Motor neuron (in vitro differentiated cells): ENCODE measurements at regions not wholly inside any gene's neighbourhood (a gene's known extent, or its start where the extent isn't known, plus 50 kb on each side); places are given as distances from the start of the nearest gene placed in this dataset.

Experiments used
- ATAC-seq, 8 experiments: fragments of 200-7000 bp; cut with Tn5 transposase; replicated peaks in 6 of 8; 2 replicates each; pipeline ENCODE4 v1.8.0; 2021; ENCODE audit warnings: mild to moderate bottlenecking in 8 of 8, moderate library complexity in 8 of 8
- H3K27ac ChIP-seq, 2 donors: fragments of 250-450 bp; sonication (Bioruptor Pico); 2 replicates each; pipeline ENCODE4 v1.9.0; 2021; ENCODE audit warnings: antibody characterized with exemption in 2 of 2, mild to moderate bottlenecking in 2 of 2, moderate library complexity in 1 of 2
- H3K4me1 ChIP-seq, 2 donors: fragments of 250-450 bp; sonication (Bioruptor Pico); replicated peaks in 1 of 2; 2 replicates each; pipeline ENCODE4 v1.6.1; 2021; ENCODE audit warnings: antibody characterized with exemption in 2 of 2, mild to moderate bottlenecking in 2 of 2, moderate library complexity in 1 of 2
- H3K4me3 ChIP-seq, 5 donors: fragments of 250-450 bp; sonication (Bioruptor Pico); 2 replicates each; pipeline ENCODE4 v1.9.0; 2021; ENCODE audit warnings: antibody characterized with exemption in 5 of 5, mild to moderate bottlenecking in 5 of 5, moderate library complexity in 4 of 5
- WGBS, 10 experiments: fragments of 450-650 bp; shearing (Covaris generic); methylation state at CpG; one replicate each; pipeline ENCODE4 v1.0.0; 2022; 5-methylcytosine and 5-hydroxymethylcytosine counted together
- in situ Hi-C, 9 experiments: fragments of 400-800 bp; cut with MboI; loops; one replicate each; pipeline ENCODE4 v1.15.0; 2021; ENCODE audit warnings: low sequenced_read_pairs in 9 of 9, low pct_unique_long_range_greater_than_20kb in 2 of 9; ENCODE audit not compliant: unreplicated experiment in 9 of 9

- Histone ChIP-seq H3K27ac (no peak overlapping the region), H3K4me1 (no peaks in the 10 kb centered on the region), H3K4me3 (no peak overlapping the region)
- WGBS, 10 experiments = 11 to 100% (median 77%) methylated on average over 1 to 3 of the region's 3 CpGs
- in situ Hi-C loops = no loop called here
- no peak for ATAC-seq
Observed at GRCh38 chr6:6495851-6496250, 92.7 kb upstream of the LY86 start.

DNA sequence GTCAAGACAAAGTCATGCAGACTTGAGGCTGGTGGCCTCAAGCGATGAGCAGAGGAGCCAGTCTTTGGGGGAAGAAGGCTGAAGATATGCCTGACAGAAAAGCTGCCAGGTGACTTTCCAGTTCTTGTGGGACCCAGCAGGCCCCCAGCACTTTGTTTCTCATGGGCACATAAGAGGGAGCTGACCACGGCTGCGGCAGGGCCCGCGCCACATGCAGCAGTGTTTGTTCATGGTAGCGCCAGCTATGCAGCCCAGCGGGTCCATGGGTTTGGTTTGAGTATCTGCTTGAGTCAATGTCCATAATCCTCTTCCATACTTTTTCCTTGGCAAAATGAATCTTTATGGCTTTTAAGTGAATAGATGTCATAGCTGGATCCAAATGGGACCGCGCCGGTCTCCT, 91.0 kb upstream of the LY86 start:
- no peak overlapping the region for H3K4me3 ChIP-seq

DNA sequence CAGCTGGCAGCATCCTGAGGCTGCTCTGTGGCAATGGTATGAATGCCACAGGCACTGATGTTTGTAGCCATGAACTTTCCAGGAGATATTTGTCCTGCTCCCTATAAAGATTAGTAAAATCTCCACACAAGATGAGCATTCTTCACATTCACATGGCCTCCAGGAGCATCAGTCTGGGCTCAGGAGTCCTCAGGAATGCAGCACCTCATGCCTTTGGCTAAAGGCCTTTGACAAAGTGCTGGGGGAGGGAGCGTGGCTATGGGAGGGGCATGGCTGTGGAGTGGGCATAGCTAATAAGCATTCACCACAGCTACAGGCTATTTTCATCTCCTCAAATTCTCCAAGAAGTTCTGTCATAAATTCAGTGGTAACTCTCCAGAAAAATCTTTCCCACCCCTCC, 90.5 kb upstream of the LY86 start:
- no peak overlapping the region for H3K27ac ChIP-seq
- H3K4me3 ChIP-seq = no peak overlapping the region
- H3K4me1 ChIP-seq = no peaks in the 10 kb centered on the region
- 17 to 80% methylated on average over 1 of the region's 1 CpG; no CpG with 5 or more reads in 8 of the 10 experiments for WGBS, 10 experiments
- in situ Hi-C loops = no loop called here
- ATAC-seq = no peak

More for the DNA sequence above, 91.0 kb upstream of the LY86 start:
- H3K27ac ChIP-seq = no peak overlapping the region
- no peaks in the 10 kb centered on the region for H3K4me1 ChIP-seq
- ATAC-seq = no peak
- in situ Hi-C loops = no loop called here
- 83 to 100% (median 95%) methylated on average over 1 to 10 of the region's 10 CpGs; no CpG with 5 or more reads in 2 of the 10 experiments for WGBS, 10 experiments

GRCh38 chr6:6503191-6503590, 85.3 kb upstream of the LY86 start:
- Histone ChIP-seq H3K4me1 (no peaks in the 10 kb centered on the region), H3K4me3 (no peak overlapping the region), H3K27ac (no peak overlapping the region)
- no peak for ATAC-seq
- in situ Hi-C loops = loop anchor here in 1 of 9 experiments (25.0 kb wide), 1 partner anchor 441 kb away; no protein-coding TSS in a partner anchor
- 32 to 89% (median 69%) methylated on average over 5 to 7 of the region's 7 CpGs for WGBS, 10 experiments

GRCh38 chr6:6505111-6505510, 83.4 kb upstream of the LY86 start:
- no peak overlapping the region for H3K4me3 ChIP-seq
- in situ Hi-C loops = loop anchor here in 1 of 9 experiments (25.0 kb wide), 1 partner anchor 443 kb away; no protein-coding TSS in a partner anchor
- 0 to 100% (median 37%) methylated on average over 1 to 3 of the region's 3 CpGs; no CpG with 5 or more reads in 4 of the 10 experiments for WGBS, 10 experiments
- H3K4me1 ChIP-seq = no peaks in the 10 kb centered on the region
- ATAC-seq = no peak
- no peak overlapping the region for H3K27ac ChIP-seq

GRCh38 chr6:6508643-6509042, 79.9 kb upstream of the LY86 start:
- in situ Hi-C loops = loop anchor here in 1 of 9 experiments (25.0 kb wide), 1 partner anchor 446 kb away; no protein-coding TSS in a partner anchor

GRCh38 chr6:6509284-6509683, 79.2 kb upstream of the LY86 start:
- 5 to 92% (median 85%) methylated on average over 2 to 4 of the region's 4 CpGs for WGBS, 10 experiments
- ATAC-seq = no peak
- no peaks in the 10 kb centered on the region for H3K4me1 ChIP-seq
- no peak overlapping the region for H3K4me3 ChIP-seq
- in situ Hi-C loops = loop anchor here in 1 of 9 experiments (25.0 kb wide), 1 partner anchor 447 kb away; no protein-coding TSS in a partner anchor
- no peak overlapping the region for H3K27ac ChIP-seq

More at GRCh38 chr6:6508643-6509042, 79.9 kb upstream of the LY86 start:
- Histone ChIP-seq H3K4me3 (no peak overlapping the region), H3K27ac (no peak overlapping the region), H3K4me1 (no peaks in the 10 kb centered on the region)
- WGBS, 10 experiments = 17 to 100% (median 82%) methylated on average over 1 to 2 of the region's 2 CpGs
- ATAC-seq = no peak

- in situ Hi-C loops = loop anchor here in 1 of 9 experiments (25.0 kb wide), 1 partner anchor 450 kb away; no protein-coding TSS in a partner anchor
- no peak for ATAC-seq
- Histone ChIP-seq H3K4me3 (no peak overlapping the region), H3K4me1 (no peaks in the 10 kb centered on the region), H3K27ac (no peak overlapping the region)
- WGBS, 10 experiments = 67 to 100% (median 81%) methylated on average over 1 to 2 of the region's 2 CpGs; no CpG with 5 or more reads in 6 of the 10 experiments
Observed at GRCh38 chr6:6512711-6513110, 75.8 kb upstream of the LY86 start.

DNA sequence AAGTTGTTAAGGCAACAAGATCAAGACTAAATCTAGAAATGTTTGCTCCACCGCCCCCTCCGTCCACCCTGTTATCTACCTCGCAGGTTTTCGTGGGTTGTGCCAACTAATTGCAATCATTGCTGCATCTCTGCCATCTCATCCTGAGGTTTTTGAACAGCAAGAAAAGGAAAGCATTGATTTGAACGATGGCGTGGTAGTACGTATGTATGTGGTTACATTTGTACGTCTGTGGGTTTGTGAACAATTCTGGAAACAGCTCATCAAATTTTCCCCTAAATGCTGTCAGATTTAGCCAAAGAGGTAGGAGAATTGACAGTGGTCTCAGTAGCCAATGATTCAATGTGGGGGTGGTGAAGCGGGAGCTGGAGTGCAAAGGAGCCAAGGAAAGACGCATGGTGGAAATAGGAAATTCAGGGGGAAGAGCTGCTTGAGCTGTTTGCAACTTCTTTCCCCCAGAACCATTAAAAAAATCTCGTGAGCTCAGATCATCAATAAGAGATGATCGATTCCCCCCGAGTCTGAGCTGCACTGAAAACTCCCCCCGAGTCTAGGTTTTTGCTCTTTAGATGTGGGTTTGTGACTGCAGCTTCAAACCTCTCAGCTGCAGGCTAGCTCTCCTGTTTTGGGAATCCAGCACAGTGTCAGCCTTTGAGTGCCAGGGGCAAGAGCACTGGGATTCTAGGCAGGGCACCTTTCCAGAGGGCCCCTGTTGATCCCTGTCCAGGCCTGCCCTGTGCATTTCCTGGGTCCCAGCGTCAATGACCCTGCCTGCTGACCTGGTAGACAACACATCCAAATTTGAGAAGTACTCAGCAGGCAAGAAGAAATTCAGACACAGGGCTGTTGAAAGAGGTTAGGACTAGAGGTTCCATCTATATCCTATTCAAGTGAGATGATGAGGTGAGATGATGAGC, 72.6 kb upstream of the LY86 start:
- ATAC-seq = no peak
- 0 to 100% (median 71%) methylated on average over 1 to 14 of the region's 15 CpGs for WGBS, 10 experiments
- Histone ChIP-seq H3K27ac (no peak overlapping the region), H3K4me3 (no peak overlapping the region), H3K4me1 (no peaks in the 10 kb centered on the region)
- in situ Hi-C loops = loop anchor here in 1 of 9 experiments (25.0 kb wide), 1 partner anchor 454 kb away; no protein-coding TSS in a partner anchor

- Histone ChIP-seq H3K4me3 (no peak overlapping the region), H3K4me1 (no peaks in the 10 kb centered on the region), H3K27ac (no peak overlapping the region)
- ATAC-seq = no peak
- 0 to 92% (median 58%) methylated on average over 1 to 8 of the region's 11 CpGs; no CpG with 5 or more reads in 2 of the 10 experiments for WGBS, 10 experiments
- in situ Hi-C loops = loop anchor here in 1 of 9 experiments (25.0 kb wide), 1 partner anchor 455 kb away; no protein-coding TSS in a partner anchor
Observed at GRCh38 chr6:6516666-6517458, 71.7 kb upstream of the LY86 start.

DNA sequence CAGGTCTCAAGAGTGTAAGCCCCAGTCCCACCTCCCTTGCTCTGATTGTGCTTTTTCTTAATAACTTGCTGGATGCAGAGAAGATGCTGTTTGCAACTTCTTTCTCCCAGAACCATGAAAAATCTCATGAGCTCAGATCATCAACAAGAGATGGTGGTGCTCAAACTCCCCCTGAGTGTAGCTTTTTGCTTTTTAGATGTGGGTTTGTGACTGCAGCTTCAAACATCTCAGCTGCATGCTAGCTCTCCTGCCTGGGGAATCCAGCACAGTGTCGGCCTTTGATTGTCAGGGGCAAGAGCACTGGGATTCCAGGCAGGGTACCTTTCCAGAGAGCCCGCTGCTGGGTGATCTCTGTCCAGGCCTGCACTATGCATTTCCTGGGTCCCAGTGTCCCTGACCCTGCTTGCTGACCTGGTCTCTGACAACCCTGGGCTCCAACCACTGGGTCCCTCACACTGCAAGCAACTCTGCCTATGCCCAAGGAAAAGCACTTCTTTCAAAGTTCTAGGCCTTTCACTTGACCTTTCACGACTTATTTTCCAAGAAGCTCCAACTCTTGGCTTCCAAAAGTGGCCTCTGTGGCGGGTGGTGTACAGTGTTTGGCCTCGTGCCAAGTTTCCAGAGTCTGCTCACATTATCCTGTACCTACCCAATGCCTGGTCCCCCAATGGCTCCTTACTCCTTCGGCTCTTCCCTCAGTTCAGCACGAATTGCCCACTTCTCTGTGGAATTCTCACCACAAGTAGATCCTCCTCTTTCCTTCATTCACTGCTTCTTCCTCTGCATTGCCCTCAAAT, 69.7 kb upstream of the LY86 start:
- 0 to 70% (median 33%) methylated on average over 1 to 5 of the region's 7 CpGs; no CpG with 5 or more reads in 3 of the 10 experiments for WGBS, 10 experiments
- Histone ChIP-seq H3K4me1 (no peaks in the 10 kb centered on the region), H3K4me3 (no peak overlapping the region), H3K27ac (no peak overlapping the region)
- in situ Hi-C loops = loop anchor here in 1 of 9 experiments (25.0 kb wide), 1 partner anchor 457 kb away; no protein-coding TSS in a partner anchor
- ATAC-seq = no peak

GRCh38 chr6:6521961-6522482, 66.5 kb upstream of the LY86 start:
- Histone ChIP-seq H3K4me3 (no peak overlapping the region), H3K27ac (no peak overlapping the region), H3K4me1 (no peaks in the 10 kb centered on the region)
- WGBS, 10 experiments = 30 to 100% (median 74%) methylated on average over 1 to 6 of the region's 8 CpGs; no CpG with 5 or more reads in 1 of the 10 experiments
- in situ Hi-C loops = loop anchor here in 1 of 9 experiments (25.0 kb wide), 1 partner anchor 460 kb away; no protein-coding TSS in a partner anchor
- no peak for ATAC-seq
